Glomerular endothelial cell (primary cell): ENCODE measurements at regions not wholly inside any gene's neighbourhood (a gene's known extent, or its start where the extent isn't known, plus 50 kb on each side); places are given as distances from the start of the nearest gene placed in this dataset.
"Not testable (repeated sequence)": the region's sequence is repeated elsewhere in the genome, so short reads cannot be mapped to it uniquely, and the experiment has no call there.

Experiments
- DNase-seq: peaks from one replicate; pipeline ENCODE4 v3.0.0-alpha.2; 2011; ENCODE audit warnings: low read depth, low spot score; ENCODE audit errors: extremely low read depth

- DNase-seq = no peak
Measured at GRCh38 chr3:15851735-15852134, 54.0 kb upstream of the ANKRD28 start.

- DNase-seq = no peak
Measured at GRCh38 chr3:15858547-15859506, 61.0 kb upstream of the ANKRD28 start.

GRCh38 chr3:15859507-15860013 is 61.8 kb upstream of the ANKRD28 start:
- no peak for DNase-seq

GRCh38 chr3:15860014-15860934 is 62.5 kb upstream of the ANKRD28 start:
- no peak for DNase-seq

GRCh38 chr3:15861163-15861562 is 63.4 kb upstream of the ANKRD28 start:
- no peak for DNase-seq

GRCh38 chr3:15872807-15873206 is 75.0 kb upstream of the ANKRD28 start:
- no peak for DNase-seq

- DNase-seq = no peak
Measured at GRCh38 chr3:15873415-15873814, 75.6 kb upstream of the ANKRD28 start.

GRCh38 chr3:15875016-15875689 is 77.4 kb upstream of the ANKRD28 start:
- DNase-seq = no peak

- DNase-seq = no peak
Measured at GRCh38 chr3:15876669-15877068, 78.9 kb upstream of the ANKRD28 start.

GRCh38 chr3:15877813-15878212 is 80.0 kb upstream of the ANKRD28 start:
- DNase-seq = no peak

- DNase-seq = not testable (repeated sequence)
Measured at GRCh38 chr3:15879787-15880186, 82.0 kb upstream of the ANKRD28 start.

GRCh38 chr3:15882577-15882976 is 84.8 kb upstream of the ANKRD28 start:
- DNase-seq = no peak

- no peak for DNase-seq
Measured at GRCh38 chr3:15884132-15884531, 86.4 kb upstream of the ANKRD28 start.

GRCh38 chr3:15886521-15886920 is 88.7 kb upstream of the ANKRD28 start:
- no peak for DNase-seq

- DNase-seq = no peak
Measured at GRCh38 chr3:15887261-15887660, 89.5 kb upstream of the ANKRD28 start.

- no peak for DNase-seq
Measured at GRCh38 chr3:15889936-15890335, 92.2 kb upstream of the ANKRD28 start.

- no peak for DNase-seq
Measured at GRCh38 chr3:15892311-15893227, 94.8 kb upstream of the ANKRD28 start.

- no peak for DNase-seq
Measured at GRCh38 chr3:15894382-15894781, 96.6 kb upstream of the ANKRD28 start.

GRCh38 chr3:15896500-15896899 is 98.7 kb upstream of the ANKRD28 start:
- no peak for DNase-seq

- DNase-seq = no peak
Measured at GRCh38 chr3:15899388-15899787, 101.6 kb upstream of the ANKRD28 start.
